ENCODE measurements at regions not wholly inside any gene's neighbourhood (a gene's known extent, or its start where the extent isn't known, plus 50 kb on each side); places are given as distances from the start of the nearest gene placed in this dataset.

DNA sequence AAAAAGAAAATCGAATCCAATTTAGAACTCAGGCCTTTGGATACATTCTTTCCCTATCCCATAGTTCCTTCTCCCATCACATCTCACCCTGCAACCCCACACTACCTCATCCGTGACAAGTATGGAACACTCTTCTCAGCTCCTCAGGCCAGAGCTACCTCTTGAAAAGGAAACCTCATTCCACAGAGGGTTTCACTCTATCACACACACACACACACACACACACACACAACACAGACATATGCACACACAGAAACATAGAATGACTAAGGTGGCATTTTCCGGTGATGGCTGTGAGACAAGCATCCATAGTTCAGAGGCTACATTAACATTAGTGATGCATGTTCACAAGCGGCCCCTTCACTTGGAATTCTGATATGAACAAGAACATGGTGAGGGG is 122.0 kb upstream of the HES1 start:
- TF ChIP-seq, protein P1, sequence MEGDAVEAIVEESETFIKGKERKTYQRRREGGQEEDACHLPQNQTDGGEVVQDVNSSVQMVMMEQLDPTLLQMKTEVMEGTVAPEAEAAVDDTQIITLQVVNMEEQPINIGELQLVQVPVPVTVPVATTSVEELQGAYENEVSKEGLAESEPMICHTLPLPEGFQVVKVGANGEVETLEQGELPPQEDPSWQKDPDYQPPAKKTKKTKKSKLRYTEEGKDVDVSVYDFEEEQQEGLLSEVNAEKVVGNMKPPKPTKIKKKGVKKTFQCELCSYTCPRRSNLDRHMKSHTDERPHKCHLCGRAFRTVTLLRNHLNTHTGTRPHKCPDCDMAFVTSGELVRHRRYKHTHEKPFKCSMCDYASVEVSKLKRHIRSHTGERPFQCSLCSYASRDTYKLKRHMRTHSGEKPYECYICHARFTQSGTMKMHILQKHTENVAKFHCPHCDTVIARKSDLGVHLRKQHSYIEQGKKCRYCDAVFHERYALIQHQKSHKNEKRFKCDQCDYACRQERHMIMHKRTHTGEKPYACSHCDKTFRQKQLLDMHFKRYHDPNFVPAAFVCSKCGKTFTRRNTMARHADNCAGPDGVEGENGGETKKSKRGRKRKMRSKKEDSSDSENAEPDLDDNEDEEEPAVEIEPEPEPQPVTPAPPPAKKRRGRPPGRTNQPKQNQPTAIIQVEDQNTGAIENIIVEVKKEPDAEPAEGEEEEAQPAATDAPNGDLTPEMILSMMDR (IDR thresholded peaks at IDR 0.05 in 8 of 11, conservative IDR thresholded peaks at IDR 0.05 in 3 of 11) = no peak
- no peak for TF ChIP-seq POLR2A (IDR thresholded peaks at IDR 0.05)
- no peak for TF ChIP-seq POLR2AphosphoS5 (IDR thresholded peaks at IDR 0.05)
